Testis (tissue), 2 donors: ENCODE measurements at regions not wholly inside any gene's neighbourhood (a gene's known extent, or its start where the extent isn't known, plus 50 kb on each side); places are given as distances from the start of the nearest gene placed in this dataset.

ENCODE experiments used
- CTCF ChIP-seq, 3 experiments: fragments of 450-650 bp in 2 of 3; fragments of 200-600 bp in 1 of 3; sonication (generic) in 1 of 3; IDR thresholded peaks; one replicate each; pipeline ENCODE4 v1.5.1; 2016 to 2019; ENCODE audit warnings: antibody characterized with exemption in 3 of 3, mild to moderate bottlenecking in 2 of 3, moderate library complexity in 1 of 3
- POLR2A ChIP-seq: fragments of 450-650 bp; IDR thresholded peaks from one replicate; pipeline ENCODE4 v1.6.1; 2017; ENCODE audit warnings: antibody characterized with exemption, mild to moderate bottlenecking, moderate library complexity

DNA sequence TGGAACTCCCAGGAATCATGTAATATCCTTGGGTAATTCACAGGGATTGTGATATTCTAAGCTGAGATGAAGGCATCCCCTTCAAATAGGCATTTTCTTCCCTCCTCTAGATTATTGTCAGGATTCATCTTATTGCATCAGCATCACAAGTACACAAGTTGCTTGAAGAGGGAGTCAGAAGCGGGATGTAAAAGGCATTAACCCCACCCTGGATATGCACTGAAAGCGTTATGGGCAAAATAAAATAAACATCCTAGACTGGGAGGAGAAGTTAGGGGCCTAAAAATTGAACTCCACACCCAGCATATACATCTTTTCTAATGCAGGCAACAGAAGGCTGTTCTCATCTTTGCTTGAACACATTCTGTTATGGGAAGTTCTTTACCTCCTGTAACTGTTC is 381.2 kb downstream of the SETD4 start:
- no peak for TF ChIP-seq CTCF (IDR thresholded peaks at IDR 0.05)
- TF ChIP-seq POLR2A = no peak
